Stimulated activated CD4-positive, alpha-beta T cell treated with anti-CD3 and anti-CD28 coated beads, TNF-alpha, amount 100 ng/mL, for 48 hours (primary cell): ENCODE measurements at regions not wholly inside any gene's neighbourhood (a gene's known extent, or its start where the extent isn't known, plus 50 kb on each side); places are given as distances from the start of the nearest gene placed in this dataset.
"Not testable (repeated sequence)": the region's sequence is repeated elsewhere in the genome, so short reads cannot be mapped to it uniquely, and the experiment has no call there.

Experiments
- DNase-seq, 3 donors: peaks; one replicate each; pipeline ENCODE4 v3.0.0-alpha.2; 2020; ENCODE audit warnings: low read depth in 3 of 3

DNA sequence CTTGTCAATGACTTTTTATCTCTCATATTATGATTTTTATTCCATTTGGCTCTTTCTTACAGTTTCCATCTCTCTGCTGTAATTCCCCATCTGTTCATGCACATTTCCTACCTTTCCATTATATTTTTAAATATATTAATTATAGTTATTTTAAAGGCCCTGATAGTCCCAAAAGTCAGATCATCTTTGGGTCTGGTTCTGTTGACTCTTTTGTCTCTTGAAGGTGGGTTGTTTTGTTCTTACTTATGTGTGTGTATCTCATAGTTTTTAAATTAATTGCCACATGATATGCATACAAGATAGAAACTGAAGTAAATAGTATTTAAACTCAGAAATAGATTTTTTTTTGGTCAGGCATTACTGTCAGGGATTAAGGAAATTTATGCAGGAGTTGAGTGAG lies 178.0 kb upstream of the AJAP1 start:
- DNase-seq: no peak

DNA sequence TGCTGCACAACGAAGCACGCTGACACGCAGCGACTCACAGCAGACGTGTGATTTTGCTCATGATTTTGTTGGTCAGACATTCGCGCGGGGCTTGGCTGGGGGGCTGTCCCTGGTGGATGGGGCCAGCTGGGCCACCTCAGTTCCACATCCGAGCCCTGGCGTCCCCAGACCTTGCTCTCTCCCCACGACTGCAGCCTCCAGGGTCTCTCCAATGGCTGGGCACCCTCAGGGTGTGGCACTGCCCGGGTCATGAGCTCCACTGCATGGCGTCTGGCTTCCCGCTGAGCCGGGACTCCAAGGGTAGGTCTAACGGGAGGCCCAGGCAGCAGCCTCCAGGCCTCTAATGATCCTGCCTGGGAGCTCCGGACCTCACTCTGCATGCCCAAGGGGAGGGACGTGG lies 173.0 kb upstream of the AJAP1 start:
- no peak for DNase-seq

GRCh38 chr1:4482526-4482925 lies 171.9 kb upstream of the AJAP1 start:
- no peak for DNase-seq

DNA sequence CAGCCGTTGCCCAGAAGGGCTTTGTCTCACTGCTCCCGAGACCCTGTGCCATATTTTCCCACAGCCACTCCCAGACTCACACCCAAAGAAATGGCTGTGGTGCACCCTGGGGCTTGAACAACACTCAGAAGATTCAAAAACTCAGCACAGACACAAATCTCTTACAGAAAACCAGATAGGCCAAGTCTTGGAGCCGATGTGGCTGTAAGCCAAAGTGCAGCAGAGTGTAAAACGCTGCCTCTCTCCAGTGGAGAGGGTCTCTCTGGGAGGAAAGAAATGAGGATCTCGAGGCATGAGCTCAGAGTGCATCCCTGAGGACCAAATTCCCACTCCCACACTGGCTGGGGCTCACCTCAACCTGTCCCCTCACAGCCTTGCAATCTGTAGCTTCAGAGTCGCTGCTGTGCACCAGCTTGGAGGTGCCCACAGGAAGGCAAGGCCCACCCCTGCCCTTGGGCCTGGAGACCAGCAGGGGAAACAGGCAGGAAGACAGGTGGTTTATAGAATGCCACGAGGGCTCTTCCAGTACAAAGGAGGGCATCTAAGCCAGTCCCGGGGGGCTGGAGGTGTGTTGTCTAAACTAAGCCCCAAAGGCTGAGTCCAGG lies 171.3 kb upstream of the AJAP1 start:
- no peak for DNase-seq

- no peak for DNase-seq
Observed at GRCh38 chr1:4485398-4485797, 169.0 kb upstream of the AJAP1 start.

DNA sequence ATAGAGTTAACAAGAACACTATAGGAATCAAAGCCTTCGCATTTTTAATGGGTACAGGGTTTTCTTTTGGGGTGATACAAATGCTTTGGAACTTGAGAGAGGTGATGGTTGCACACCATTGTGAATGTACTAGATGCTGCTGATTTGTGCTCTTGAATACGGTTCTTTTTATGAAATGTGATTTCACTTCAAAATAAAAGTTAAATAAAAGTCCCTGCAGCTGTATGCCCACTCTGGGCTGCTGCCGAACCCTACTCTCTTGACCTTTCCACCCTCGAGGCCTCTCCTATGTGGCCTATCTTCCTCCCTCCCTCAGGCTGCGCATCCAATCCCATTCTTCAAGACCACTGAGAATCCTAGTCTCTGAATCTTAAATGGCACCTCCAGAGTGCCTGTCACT lies 168.5 kb upstream of the AJAP1 start:
- DNase-seq: no peak

GRCh38 chr1:4486408-4487120 lies 167.8 kb upstream of the AJAP1 start:
- no peak for DNase-seq

- no peak for DNase-seq
Observed at GRCh38 chr1:4488018-4488417, 166.4 kb upstream of the AJAP1 start.

GRCh38 chr1:4489486-4489885 lies 164.9 kb upstream of the AJAP1 start:
- no peak for DNase-seq

GRCh38 chr1:4489992-4490391 lies 164.4 kb upstream of the AJAP1 start:
- not testable (repeated sequence) for DNase-seq

DNA sequence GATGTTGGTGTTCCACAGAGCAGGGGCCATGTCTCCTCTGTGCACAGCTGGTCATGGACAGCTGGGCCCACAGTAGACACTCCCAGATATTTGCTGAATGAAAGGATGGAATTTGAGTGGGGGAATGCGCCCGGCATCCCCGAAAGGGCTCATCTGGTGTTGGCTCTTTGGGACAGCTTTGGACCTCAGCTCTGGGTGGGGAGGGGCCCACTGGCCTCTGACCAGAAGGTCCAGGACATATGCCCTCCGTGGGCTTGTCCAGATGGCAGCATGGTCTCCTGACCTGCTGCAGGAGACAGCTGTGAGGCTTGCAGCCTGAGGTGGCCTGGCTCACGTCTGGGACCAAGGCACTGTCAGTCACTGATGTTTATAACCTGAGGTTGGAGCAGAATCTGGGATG lies 160.4 kb upstream of the AJAP1 start:
- no peak for DNase-seq

DNA sequence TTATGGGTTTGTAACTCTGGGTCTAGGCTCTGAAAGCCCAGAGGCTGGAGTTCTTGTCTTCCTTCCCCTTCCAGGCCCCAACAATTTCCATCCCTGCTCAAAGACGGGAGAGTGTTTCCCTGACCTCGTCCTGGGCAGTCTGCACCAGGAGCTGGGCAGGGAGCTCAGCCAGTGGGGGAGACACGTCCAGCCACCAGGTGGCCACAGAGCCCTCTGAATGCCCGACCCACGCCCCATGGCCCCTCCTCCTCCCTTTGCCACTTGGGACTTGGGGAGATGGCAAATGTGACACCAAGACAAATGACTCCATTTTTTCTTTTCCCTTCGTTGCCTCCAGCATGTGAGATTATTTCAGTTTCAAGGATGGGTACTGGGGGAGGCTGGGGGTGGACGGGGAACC lies 159.9 kb upstream of the AJAP1 start:
- no peak for DNase-seq

DNA sequence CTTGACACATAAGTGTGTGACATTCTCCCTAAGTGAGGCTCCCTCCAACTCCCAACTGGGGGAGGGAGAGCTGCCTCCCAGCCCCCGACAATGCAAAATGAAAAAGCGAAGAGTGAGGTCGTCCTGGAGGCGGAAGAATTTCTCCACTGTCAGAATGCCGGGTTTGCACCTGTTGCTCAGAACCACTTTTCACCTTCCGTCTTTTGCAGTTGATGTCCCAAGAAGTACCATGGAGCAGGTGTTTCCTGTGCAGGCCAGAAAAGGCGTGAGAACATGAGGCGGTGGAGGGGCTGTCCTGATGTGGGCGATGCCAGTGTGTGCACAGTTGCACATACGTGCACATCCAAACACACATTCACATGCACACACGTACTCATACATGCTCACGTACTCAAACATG lies 158.6 kb upstream of the AJAP1 start:
- DNase-seq: no peak

DNA sequence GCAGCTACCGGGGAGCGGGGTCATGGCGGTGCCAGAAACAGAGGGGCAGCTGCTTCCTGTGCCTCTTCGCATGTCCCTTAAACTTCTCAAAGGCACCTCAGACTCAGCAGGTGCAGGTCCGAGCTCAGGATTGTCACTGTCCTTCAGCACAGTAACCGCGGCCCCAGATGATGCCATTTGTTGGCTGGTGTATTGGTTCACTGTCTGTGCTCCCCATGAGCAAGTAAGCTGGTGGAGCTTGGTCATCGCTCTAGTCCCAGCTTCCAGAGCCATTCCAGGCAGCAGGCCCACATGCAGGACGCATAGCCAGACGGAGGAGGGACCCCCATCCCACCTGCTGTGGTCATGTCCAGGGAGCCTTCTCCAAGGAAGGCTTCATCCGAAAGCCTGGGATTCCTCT lies 154.0 kb upstream of the AJAP1 start:
- DNase-seq: no peak

GRCh38 chr1:4506591-4506990 lies 147.8 kb upstream of the AJAP1 start:
- DNase-seq: no peak

- DNase-seq: no peak
Observed at GRCh38 chr1:4509206-4509605, 145.2 kb upstream of the AJAP1 start.

GRCh38 chr1:4510276-4510691 lies 144.1 kb upstream of the AJAP1 start:
- no peak for DNase-seq

DNA sequence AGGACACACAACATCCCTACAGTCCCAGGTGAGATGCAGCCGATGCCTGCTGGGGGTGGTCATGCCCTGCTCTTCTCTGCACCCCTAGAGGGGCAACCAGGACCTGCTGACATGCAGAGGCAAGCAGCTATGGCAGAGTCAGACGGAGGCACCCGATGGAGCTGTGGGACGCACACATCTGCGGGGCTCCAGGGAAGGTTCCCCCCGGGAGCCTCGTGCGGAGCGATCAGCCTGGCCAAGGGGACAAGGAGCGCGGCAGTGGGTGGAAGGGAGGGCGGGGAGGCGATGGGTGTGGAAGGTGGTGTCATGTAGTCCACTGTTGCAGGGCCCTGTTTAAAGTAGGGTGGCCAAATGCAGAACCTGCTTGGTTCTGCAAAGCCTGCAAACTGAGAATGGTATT lies 143.0 kb upstream of the AJAP1 start:
- DNase-seq: no peak

DNA sequence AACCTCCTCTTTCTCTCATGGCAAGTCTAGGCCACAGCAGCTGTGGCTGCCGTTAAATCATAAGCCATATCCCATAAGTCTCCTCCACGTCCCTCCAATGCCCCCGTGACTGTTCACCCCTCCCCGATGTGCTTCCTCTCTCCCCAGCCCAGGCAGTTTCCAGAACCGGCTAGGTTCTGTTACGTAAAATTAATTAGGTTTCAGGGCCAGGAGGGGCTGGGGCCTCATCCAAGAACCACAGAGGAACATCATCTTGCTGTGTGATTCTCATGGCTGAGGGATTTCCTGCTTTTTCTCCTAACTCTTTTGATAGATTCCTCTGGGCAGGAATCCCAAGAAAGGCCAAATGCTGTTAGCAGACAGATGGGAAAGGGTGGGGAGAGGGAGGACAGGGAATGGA lies 141.8 kb upstream of the AJAP1 start:
- DNase-seq: no peak

- no peak for DNase-seq
Observed at GRCh38 chr1:4513685-4514084, 140.7 kb upstream of the AJAP1 start.

- no peak for DNase-seq
Observed at GRCh38 chr1:4515727-4516289, 138.6 kb upstream of the AJAP1 start.

GRCh38 chr1:4516596-4516995 lies 137.8 kb upstream of the AJAP1 start:
- DNase-seq: no peak

DNA sequence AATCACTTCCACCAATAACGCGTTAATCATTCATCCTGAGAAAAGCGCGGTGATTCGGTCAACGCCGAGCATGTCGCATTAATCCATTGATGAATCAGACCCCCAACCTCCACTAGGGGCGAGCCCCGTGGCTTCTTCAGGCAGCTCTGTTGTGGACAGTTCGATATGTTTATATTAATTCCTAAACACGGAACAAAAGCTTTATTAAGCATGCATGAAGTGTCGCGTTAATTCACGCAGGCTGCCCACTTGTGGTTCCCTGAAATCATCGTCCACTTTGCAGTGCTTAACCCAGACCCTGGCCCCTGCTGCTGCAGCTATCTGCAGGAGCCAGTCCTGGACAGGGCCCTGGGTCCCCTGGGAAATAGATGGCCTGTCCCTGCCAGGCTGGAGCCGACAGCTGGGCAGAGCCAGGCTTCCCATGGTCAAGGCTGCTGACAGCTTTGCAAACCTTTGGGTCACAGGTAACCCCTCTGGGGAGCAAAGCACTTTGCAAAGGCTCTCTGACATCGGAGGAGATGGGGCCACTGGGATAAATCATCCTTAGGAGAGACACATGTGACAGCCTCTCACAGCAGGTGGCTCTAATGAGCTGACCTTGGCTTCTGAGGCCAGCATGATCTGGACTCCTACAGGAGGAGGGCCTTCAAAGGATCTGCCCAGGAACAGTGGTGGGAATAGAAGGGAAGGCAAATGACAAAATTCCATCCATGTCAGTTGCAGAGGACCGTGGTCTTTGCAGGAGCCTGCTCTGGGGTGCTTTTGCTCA lies 137.0 kb upstream of the AJAP1 start:
- DNase-seq: no peak
